Inflammatory macrophage treated with lipopolysaccharide for 1 hour (primary cell): ENCODE measurements at regions not wholly inside any gene's neighbourhood (a gene's known extent, or its start where the extent isn't known, plus 50 kb on each side); places are given as distances from the start of the nearest gene placed in this dataset.

ENCODE experiments used
- DNase-seq, 2 donors: peaks; one replicate each; pipeline ENCODE4 v3.0.0-alpha.2; 2020 to 2022

DNA sequence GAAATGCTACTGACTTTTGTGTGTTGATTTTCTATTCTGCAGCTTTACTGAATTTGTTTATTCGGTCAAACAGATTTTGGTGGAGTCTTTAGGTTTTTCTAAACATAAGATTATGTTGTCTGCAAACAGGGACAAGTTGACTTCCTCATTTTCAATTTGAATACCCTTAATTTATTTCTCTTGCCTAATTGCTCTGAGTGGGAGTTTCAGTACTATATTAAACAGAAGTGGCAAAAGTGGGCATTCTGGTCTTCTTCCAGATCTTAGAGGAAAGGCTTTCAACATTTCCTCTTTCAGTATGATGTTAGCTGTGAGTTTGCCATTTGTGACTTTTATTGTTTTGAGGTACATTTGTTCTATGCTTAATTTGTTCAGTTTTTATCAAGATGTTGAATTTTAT lies 268.5 kb downstream of the WNT5A start:
- DNase-seq = peak in 1 of 2 donors; percentile 19

DNA sequence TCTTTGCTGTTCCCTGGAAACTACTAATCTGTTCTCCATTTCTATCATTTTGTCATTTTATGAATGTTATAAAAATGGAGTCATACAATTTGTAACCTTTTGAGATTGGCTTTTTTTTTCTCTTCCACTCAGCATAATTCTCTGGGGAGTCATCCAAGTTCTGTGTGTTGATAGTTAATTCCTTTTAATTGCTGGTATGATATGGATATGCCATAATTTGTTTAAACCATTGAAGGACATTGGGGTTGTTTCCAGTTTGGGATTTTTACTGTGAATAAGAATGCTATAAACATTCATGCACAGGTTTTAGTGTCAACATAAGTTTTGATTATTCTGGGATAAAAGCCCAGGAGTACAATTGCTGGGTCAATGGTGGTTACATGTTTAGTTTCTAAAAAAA lies 279.4 kb downstream of the WNT5A start:
- no peak for DNase-seq

DNA sequence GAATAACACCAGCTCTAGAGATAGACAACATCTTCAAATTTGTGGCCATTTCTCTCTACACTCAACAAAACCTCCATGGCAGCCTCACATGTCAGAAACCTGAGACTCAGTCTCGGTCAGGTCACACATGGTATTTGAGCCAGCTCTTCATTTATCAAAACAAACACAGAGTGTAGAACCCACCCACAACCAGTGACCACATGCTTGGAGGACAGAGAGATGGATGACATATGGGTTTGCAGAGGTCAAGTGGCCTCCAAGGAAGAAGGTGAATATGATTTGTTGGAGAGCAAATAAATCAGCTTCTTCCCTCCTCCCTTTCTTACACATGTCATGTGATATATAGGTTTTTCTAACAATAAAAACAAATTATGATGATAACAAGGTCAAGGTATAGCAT lies 278.1 kb upstream of the LRTM1 start:
- DNase-seq = no peak

DNA sequence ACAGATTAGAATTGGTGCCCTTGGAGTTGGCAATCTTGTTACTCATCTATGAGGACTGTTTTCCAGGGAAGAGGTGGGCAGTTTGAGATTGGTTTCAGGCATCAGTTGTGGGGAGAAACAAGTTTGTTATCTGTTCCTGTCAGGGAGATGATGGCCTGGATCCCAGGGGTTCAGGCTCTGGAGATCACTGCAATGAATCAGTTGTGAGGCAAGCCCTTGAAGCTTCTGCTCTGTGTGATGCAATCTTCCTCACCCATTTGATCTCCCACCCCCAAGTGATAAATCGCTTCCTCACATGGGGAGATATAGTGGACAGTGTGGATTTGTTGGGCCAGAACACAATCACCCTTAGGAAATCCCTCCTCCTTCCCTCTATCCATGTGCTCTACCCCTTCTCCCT lies 276.6 kb upstream of the LRTM1 start:
- no peak for DNase-seq

DNA sequence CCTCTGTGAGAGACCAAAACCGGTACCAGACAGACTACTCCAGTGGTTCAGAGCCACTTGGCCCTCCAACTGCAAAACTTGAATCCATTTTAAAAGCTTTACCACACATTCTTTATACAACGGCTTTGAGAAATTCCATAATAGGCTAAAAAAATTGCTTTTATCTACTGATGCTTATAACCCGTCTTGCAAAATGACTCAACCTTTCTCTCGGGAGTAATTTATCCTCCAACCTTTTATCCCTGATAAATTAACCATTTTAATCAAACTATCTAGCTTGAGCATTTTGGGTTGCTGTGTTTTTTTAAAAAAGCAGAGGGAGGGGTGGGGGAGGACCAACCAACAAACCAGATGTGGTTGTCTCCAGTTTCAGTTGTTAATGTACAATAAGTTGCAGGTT lies 275.7 kb upstream of the LRTM1 start:
- DNase-seq = no peak

DNA sequence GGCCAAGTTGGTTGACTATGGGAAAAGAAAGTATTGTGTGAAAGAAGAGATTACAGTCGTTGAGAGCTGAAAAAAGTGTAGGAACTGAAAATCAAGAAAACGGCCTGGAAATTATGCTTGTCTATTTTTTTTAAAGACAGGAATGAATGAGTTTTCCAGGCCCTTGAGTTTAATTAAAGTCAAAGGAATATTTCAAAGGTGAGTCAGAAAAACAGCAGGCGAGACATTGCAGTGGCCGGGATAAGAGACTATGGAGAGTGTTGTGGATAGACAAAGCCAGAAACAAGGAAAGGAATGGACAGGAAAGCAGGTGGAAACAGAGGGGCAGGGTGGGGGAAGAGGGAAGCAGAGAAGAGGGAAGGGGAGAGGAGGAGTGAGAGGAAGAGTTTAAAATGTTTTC lies 275.1 kb upstream of the LRTM1 start:
- no peak for DNase-seq

DNA sequence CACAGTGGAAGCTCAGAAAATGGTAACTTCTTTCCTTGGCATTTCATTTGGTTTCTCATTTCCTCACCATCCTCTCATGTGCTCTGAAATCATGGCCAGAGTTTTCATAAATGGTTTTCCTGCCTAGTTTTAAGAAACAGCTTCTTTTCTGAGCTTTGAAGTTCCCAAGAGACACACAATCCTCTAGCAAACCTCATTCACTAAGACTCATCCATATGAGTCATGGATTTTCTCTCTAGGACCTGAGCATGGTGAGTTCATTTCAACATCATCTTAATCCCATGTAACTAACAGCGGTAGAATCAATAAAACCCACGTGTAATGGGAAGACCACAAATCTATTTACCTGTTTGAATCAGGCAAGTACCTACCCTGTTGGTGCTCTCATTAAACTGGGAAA lies 274.5 kb upstream of the LRTM1 start:
- no peak for DNase-seq

DNA sequence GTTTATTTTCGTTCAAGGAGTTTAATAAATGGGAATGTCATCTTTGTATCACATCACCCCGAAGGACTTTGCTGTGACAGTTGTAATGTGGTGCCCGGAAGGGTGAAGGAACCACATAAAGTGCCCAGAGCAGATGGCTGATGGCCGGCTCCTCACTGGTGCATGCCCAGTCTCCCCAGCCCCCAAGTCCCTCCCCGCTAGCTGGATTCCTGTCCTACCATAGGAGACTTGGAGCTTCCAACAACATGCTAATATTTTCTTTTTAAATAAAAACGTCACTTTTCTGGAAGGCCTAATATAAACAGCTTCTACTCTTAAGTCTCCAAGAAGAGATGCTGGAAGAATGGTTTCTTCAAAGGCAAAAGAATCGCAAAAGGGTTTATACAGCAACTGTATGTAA lies 273.9 kb upstream of the LRTM1 start:
- DNase-seq = no peak

DNA sequence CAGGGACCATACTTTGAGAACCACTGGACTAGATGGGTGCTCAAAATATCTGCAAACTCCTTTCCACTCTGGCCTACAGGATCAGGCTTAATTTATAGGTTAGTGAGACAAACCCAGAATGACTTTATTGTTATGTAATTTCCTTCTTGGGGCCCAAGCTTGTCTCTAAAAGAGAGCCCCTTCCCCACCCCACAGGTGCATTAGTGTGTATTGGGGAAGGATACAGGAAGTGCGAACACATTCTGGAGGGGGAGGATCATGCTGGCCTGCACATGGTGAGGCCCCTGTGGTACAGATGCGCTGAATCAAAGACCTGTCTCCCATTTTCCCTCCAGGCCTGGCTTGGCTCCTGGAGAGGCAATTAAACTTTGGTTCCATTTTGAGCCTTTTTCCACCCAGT lies 273.0 kb upstream of the LRTM1 start:
- DNase-seq = no peak

DNA sequence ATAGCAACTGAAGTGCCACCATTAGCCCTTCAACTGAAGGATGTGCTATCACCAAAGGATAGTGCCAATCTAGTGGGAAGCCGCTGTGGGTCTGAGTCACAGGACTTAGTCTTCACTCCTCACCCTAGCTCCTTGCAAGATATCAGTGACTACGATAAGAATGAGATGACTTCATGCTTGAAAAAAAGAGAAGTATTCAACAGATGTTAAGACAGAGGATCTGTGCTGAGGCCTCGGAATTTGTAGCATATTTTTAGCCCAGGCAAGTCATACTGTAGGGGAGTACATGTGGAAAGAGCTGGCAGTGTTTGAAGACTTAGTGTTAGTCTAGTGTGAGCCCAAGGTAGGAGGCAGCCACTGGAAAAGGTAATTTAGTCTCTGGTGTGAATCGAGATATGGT lies 270.7 kb upstream of the LRTM1 start:
- no peak for DNase-seq

DNA sequence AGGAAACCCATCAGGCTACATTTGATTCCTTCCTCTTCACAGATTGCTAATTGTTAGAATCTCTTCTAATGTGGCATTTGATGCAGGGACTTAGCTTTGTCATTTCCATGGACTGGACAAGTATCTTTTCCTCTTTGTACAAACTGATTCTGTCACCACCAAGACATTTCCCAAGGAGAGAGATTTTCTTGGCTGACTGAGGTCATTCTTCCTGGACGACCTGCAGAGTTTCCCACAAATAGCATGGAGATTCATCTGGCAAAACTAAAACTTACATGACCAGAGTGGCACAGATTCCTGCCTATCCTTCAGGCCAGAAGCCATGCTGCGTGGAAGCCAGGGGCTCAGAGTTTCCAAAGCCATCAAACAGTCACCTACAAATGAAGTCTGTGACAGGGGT lies 269.2 kb upstream of the LRTM1 start:
- no peak for DNase-seq

DNA sequence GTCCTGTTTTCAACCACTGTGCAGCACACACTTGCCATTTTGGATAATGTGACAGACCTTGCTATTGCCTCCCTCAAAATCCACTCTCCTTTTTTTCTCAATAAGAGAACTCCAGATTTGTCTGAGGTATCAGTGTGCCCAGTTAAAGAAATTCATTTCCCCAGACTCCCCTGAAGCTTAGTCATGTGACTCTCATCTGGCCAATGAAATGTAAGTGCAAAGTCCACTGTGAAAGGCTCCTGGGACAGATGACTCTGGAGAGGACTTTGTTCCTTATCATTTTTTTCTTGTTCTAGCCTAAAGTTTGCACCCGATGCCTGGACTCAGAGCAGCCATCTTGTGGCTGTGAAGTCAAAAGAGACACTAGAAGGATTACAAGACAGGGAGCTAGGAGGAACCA lies 268.6 kb upstream of the LRTM1 start:
- no peak for DNase-seq

DNA sequence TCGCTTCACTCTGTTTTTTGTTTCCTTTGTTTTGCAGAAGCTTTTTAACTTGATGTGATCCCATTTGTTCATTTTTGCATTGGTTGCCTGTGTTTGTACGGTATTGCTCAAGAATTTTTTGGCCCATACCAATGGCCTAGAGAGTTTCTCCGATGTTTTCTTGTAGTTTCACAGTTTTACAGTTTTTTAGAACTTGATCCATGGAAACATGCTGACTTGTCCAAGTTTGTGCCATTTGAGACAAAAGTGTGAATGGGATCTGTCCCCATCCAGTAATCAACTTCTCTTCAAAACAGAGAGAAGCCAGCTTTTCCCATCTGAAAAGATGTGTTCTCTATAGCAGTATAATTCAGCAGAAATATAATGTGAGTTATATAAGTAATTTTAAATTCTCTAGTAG lies 266.5 kb upstream of the LRTM1 start:
- no peak for DNase-seq

DNA sequence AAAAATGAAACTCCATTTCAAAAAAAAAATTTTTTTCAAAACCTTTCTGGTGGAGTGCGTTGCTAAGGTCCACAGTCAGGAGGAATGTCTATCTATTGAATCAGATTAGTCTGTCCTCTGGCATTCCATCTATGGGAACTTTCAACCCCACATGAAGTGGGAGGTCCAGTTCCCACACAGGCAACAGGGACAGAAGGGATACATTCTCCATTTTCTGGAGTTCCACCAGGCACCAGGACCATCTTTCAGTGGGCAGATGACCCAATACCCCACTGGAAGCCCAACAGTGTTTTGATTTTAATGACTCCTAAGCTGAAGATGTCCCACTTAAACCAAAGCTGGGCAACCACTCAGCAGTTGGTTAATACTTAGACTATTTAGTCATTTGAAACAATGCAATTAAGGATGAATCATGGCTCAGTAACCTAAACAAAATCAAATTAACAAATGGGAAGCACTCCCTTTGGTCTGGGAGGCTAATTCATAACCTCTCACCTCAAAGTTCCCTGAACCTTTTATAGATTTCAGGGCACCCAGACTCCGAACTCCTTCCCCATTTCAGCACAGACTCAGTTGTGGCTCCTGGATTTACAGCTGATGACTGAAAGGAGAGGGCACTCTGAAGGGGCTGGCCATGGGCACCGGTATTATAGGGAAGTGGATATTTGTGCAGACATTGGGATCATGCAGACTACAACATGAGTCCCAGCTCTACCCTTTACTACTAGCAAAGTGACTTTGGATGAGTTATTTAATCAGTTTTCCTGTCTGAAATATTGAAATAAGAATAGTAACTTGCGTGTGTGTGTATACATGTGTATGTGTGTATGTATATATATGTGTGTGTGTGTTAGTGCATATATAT lies 264.3 kb upstream of the LRTM1 start:
- DNase-seq = no peak

DNA sequence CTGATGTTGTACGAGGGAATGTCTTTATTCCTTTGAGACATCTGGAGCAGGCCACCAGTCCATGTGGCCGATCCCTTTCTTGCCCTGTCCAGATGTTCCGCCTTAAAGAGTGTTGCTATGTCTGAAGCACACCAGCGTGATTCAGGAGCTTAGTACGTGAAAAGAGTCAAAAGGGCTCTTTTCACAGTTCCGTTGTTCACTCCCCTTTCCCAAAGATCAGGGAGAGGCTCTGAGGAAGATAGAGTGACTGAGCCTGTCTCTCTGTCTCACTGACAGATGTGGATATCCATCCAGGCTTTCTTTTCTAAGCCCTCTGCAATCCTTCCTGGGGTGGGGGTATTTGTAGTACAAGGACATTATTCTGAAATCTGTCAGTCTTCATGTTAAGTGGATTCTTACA lies 262.5 kb upstream of the LRTM1 start:
- no peak for DNase-seq

DNA sequence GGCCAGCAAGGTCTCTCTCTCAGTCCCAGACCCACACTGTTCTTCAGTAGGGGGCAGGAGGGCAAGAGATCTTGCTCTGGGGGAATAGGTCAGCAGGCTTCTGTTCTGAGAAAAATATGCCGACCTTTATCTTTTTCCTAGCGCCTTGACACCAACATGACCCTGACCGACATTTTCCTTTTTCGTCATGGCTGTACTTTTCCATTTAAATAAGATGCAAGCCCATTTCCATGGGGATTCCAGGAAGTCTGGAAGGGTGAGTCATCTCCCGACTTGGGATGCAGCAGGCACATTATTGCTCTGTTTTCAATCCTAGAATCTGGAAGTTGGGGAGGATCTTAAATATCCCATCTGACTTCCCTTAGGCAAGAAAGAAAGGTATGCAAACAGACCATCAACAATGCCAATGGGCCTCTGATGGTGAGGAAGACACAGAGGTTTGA lies 261.5 kb upstream of the LRTM1 start:
- DNase-seq = no peak

DNA sequence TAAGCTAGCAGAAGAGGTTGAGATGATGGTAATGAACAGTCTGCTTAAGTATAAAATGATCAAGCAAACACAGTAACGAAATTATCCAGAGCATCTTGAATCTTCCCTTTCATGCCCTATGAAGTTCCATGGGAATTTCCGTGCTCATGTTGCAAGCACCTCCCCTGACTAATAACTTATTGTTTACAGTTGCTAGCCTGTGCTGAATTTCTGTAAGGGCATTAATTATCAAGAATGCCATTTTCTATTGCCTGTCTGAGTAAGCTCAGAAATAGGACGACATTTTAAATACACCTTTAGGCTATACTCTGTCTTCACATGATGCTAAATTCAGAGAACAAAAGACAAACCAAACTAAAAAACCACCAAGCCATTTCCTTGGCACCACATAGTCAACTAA lies 257.5 kb upstream of the LRTM1 start:
- peak in 1 of 2 donors; percentile 10 for DNase-seq

DNA sequence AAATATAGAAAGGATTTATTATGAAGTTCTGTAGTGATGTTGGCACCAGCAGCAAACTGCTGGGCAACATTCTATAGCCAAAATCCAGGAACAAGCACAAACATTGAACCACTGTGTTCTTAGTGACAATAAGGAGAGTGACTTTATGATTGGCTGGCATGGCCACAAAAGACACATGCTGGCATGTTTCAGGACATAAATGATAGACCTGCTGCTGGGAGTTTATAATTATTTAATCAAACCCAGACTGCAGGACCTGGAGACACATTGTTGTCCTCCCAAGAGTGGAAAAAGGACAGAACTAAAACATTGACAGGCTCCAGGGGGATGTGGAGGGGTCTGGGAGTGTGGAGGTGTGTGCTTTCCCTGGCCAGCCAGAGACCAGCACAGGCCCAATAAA lies 255.3 kb upstream of the LRTM1 start:
- DNase-seq = no peak

DNA sequence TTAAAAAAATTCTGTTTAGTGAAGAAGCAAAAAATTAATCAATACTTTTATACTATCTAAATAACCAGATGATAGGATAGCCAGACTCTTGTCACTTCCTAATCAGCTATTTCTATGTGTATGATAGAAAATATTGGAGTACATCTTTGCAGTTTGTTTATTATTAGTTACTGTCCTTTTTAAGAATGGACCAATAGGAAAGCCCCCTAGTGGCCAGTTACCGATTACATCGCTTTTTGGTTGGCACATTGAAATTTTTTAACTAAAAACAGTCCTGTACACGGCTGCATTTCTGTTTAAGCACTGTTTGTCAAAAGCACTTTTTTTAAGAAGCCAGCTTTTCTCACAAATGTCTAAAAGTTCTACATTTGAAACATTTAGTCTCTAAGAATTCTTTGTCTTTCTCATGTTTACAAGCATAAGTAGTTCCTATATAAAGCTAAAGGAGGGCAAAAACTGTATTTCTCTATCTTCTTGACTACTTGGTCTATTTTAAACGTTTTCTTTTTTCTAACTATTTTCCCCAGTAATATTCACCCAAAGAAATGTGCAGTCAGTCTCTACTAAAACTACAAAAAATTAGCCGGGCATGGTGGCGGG lies 253.2 kb upstream of the LRTM1 start:
- peak; percentile 12 to 70 for DNase-seq

DNA sequence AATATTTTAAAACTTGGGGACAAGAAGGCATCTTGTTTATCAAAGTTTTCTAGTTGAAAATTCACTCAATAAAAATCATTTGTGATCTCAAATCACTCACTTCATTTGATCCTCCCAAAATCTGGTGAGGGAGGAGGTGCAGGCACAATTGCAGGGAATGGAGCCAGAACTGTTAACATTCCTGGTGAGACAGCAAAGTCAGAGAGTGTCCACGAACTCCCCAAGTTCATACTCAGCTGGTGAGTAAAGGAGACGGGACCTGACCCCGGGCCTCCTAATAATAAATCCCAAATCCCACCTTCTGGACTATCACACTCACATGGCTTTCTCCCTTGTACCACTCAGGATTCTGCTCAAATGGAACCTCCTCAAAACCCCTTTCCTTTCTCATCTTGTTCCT lies 252.3 kb upstream of the LRTM1 start:
- no peak for DNase-seq

DNA sequence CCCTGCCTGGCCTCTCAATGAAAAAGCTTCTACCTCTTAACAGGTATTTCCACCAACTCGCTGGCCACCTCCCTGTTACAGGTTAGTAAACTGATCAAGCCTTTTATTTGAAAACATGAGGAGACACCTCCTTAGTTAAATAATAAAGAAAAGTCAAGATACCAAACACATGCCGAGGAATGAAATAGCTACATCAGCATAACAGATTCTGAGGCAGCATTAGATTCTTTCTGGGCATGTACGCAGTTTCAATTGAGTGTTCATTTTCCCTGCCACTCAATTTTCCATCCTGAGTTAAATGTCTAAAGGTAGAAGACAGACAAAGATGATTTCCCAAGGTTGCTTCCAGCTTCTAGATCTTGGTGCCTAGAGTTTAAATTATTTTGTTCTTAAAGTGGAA lies 250.5 kb upstream of the LRTM1 start:
- no peak for DNase-seq

DNA sequence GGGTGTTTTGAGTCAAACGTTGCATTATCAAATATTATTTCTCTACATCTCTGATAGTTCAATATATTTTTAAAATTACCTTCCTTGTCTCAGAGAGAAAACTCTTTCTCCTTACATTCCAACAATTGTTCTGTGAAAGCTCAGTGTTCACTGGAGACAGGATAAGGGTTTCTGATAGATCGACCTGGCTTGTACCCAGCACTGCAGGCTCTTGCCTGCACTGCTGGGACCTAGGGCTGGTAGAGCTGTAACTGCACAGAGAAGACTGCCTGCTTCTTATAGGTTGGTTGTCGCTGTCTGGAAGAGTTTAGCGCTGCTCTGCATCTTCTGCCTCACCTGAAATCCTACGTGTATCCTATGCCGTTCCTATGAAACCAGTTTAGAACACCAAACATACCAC lies 249.9 kb upstream of the LRTM1 start:
- no peak for DNase-seq

DNA sequence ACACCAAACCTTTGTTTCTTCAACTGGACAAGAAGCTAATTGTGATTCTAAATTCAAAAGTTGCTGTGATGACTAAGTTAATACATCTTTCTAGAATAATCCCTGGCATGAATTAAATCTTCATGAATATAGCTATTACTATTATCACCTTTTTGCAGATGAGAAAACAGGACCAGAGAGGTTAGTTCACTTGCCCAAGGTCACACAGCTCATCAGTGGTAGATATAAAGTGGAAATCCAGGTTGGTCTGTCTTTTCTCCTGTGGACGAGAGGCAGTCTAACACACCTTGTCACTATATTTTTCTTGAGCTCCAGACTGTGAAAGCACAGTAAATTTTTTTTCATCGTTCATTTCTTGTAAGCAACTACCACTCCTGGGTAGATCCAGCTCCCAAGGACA lies 247.6 kb upstream of the LRTM1 start:
- DNase-seq = no peak

DNA sequence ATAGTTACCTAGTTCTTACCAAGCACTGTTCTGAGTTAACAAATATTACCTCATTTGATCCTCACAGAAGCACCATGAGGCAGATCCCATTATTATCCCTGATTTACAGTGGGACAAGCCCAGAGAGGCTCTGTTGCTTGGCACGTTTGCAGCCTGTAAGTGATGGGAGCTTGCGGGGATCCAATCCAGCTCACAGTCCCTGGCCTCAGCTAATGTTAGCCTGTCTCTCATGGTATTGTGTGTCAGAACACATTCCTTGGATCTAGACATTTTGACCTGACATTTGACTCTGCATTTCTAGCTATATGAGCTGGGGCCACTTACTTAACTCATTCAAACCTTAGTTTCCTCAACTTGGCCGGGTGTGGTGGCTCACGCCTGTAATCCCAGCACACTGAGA lies 246.9 kb upstream of the LRTM1 start:
- no peak for DNase-seq

DNA sequence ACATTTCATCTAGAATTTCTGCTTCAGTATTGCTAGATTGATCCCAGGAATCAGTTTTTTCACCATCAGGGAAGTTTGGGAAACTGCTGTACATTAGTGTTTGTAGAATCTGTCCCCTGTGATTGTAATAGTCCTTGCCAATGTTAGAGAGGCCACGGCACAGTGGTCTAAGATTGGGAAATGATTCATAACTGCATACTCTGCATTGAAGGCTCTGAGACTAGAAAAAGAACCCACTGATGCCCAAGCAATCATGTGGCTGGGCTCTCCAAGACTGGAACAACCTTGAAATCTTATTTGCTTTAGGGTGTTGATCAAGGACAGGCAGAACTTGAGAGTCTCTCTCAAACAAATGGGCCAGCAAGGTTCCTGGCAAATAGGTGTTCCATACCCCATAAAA lies 245.6 kb upstream of the LRTM1 start:
- DNase-seq = no peak
